Mucosa of rectum (tissue), 2 donors: ENCODE measurements at regions not wholly inside any gene's neighbourhood (a gene's known extent, or its start where the extent isn't known, plus 50 kb on each side); places are given as distances from the start of the nearest gene placed in this dataset.

Source experiments
- H3K27ac ChIP-seq, 2 donors: one replicate each; pipeline ENCODE4 v1.7.0; 2013; ENCODE audit warnings: inconsistent platforms in 2 of 2, low read depth in 2 of 2, low read length in 2 of 2
- H3K27me3 ChIP-seq, 2 donors: one replicate each; pipeline ENCODE4 v1.7.0; 2013; ENCODE audit warnings: low read length in 2 of 2; ENCODE audit not compliant: control insufficient read depth in 2 of 2, insufficient read depth in 2 of 2
- H3K36me3 ChIP-seq, 2 donors: one replicate each; pipeline ENCODE4 v1.7.0; 2013; ENCODE audit warnings: low read length in 2 of 2; ENCODE audit not compliant: control insufficient read depth in 2 of 2, insufficient read depth in 2 of 2
- H3K4me1 ChIP-seq, 2 donors: one replicate each; pipeline ENCODE4 v1.7.0; 2013; ENCODE audit warnings: low read length in 2 of 2, mild to moderate bottlenecking in 1 of 2; ENCODE audit not compliant: control insufficient read depth in 2 of 2, insufficient read depth in 2 of 2
- H3K4me3 ChIP-seq, 2 donors: one replicate each; pipeline ENCODE4 v1.7.0; 2013; ENCODE audit warnings: low read length in 2 of 2
- H3K9ac ChIP-seq, 2 donors: one replicate each; pipeline ENCODE4 v1.7.0; 2013; ENCODE audit warnings: low read length in 2 of 2, low read depth in 1 of 2, mild to moderate bottlenecking in 1 of 2
- H3K9me3 ChIP-seq, 2 donors: one replicate each; pipeline ENCODE4 v1.7.0; 2013; ENCODE audit warnings: low read length in 2 of 2; ENCODE audit not compliant: control insufficient read depth in 2 of 2
- donor health status: healthy.
- donor health status: Normal muscosa, but diverticular disease.

DNA sequence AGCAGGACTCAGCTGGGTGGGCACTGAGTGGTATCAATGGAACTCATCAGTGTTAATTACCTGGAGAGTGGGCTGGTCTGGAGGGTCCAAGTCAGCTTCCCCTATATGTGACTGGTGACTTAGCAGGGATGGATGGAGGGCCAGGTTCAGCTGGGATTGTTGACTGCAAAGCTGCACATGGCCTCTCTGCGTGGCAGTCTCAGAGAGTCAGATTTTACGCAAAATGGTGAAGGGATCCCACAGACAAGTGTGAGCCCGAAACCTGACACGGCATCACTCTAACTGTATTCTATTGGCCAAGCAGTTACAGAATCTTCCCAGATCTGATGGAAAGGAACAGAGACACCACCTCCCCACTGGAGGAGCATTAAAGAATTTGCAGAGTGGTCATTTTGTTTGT is 716.0 kb upstream of the TBX3 start:
- Histone ChIP-seq H3K4me3 (no peak overlapping the region), H3K27me3 (no peaks in the 10 kb centered on the region), H3K4me1 (no peaks in the 10 kb centered on the region), H3K36me3 (no peaks in the 10 kb centered on the region), H3K27ac (no peak overlapping the region), H3K9ac (no peak overlapping the region), H3K9me3 (peaks cover 0 to 2% of the 10 kb centered on the region in 2 donors)

DNA sequence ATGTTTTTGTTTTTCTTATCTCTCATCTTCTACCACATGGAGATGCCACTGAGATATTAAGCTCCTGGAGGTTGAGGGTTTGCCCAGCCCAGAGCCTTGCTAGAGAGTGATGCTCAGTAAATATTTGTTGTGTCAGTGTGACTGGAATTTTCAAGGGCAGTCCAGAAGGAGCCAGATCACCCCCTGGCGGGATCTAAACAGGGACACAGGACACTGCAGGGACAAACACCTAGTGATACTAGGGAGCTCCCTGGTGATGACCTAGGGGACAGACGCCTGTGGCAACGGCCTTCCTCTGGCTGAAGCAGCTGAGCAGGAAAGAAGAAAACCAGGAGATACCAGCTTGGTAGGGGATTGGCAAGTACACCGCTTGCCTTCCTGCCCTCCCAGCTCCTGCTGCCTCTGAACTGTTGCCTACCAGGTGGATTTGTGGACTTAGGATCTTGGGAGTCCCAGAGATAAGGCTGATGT is 714.4 kb upstream of the TBX3 start:
- Histone ChIP-seq H3K9me3 (peaks cover 0 to 2% of the 10 kb centered on the region in 2 donors), H3K27me3 (no peaks in the 10 kb centered on the region), H3K4me1 (no peaks in the 10 kb centered on the region), H3K36me3 (no peaks in the 10 kb centered on the region), H3K4me3 (no peak overlapping the region), H3K27ac (no peak overlapping the region), H3K9ac (no peak overlapping the region)

DNA sequence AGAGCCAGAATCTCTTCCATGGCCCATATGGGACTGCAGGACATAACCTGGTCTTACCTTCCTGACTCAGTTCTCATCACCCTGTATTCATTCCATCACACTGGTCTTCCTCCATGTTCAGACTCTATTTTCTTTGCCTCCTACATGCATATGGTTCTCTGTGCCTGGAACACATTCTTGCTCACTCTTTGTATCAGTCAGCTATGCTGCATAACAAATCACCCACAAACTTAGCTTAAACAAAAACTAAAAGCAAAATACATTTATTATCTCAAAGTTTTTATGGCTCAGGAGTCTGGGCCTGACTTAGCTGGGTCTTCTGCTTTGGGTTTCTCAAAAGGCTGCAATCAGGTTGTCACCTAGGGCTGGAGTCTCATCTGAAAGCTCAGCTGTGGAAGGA is 712.6 kb upstream of the TBX3 start:
- H3K27ac ChIP-seq = no peak overlapping the region
- no peaks in the 10 kb centered on the region for H3K4me1 ChIP-seq
- peaks cover 0 to 2% of the 10 kb centered on the region in 2 donors for H3K9me3 ChIP-seq
- H3K9ac ChIP-seq = no peak overlapping the region
- no peaks in the 10 kb centered on the region for H3K27me3 ChIP-seq
- H3K4me3 ChIP-seq = no peak overlapping the region
- no peaks in the 10 kb centered on the region for H3K36me3 ChIP-seq

DNA sequence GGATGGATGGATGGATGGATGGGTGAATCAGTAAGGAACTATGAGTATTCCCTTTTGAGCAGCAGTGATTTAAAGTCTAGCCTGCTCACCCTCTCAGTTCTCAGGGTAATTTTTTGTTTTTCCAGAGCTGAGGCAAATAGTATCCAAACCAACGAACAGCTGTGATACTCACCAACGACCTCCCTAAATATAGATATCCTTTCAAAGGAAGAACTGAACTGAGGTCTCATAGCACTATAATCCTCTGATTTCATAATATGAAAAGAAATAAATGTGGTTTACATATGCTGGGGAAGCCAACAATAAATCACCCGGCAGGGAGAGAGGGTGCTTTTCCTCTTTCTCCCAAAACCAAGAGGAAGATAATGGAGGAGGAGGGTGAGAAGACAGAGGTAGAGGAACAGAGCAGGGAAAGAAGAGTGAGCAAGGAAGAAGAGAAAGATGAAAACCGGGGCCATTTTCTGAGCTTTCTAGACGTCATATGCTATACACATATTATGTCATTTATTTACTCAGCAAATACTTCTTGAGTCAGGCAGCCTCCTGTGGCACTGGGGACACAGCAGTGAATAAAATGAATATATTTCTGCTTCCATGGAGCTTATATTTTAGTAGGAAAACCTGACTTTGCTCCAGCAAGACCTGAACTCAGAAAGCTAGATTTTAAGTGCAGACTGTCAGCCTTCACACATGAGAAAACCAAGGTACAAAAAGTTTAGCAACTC is 710.7 kb upstream of the TBX3 start:
- no peaks in the 10 kb centered on the region for H3K27me3 ChIP-seq
- no peaks in the 10 kb centered on the region for H3K36me3 ChIP-seq
- H3K9me3 ChIP-seq = peaks cover 0 to 2% of the 10 kb centered on the region in 2 donors

DNA sequence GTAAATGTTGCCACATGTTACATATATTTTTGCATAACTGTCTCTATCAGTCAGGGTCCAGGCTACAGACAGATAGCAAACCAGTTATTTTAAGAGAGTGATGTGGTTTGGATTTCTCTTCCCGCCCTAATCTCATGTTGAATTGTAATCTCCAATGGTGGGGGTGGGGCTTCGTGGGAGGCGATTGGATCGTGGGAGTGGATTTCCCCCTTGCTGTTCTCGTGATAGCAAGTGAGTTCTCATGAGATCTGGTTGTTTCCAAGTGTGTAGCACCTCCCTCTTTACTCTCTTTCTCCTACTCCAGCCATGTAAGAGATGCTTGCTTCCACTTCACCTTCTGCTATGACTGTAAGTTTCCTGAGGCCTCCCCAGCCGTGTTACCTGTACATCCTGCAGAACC is 704.2 kb upstream of the TBX3 start:
- no peak overlapping the region for H3K4me3 ChIP-seq
- no peaks in the 10 kb centered on the region for H3K4me1 ChIP-seq
- no peaks in the 10 kb centered on the region for H3K27me3 ChIP-seq
- no peaks in the 10 kb centered on the region for H3K9me3 ChIP-seq
- H3K27ac ChIP-seq = no peak overlapping the region
- no peaks in the 10 kb centered on the region for H3K36me3 ChIP-seq
- H3K9ac ChIP-seq = no peak overlapping the region

More for the DNA sequence above, 710.7 kb upstream of the TBX3 start:
- H3K27ac ChIP-seq = no peak overlapping the region
- H3K4me3 ChIP-seq = no peak overlapping the region
- H3K9ac ChIP-seq = no peak overlapping the region
- no peaks in the 10 kb centered on the region for H3K4me1 ChIP-seq

DNA sequence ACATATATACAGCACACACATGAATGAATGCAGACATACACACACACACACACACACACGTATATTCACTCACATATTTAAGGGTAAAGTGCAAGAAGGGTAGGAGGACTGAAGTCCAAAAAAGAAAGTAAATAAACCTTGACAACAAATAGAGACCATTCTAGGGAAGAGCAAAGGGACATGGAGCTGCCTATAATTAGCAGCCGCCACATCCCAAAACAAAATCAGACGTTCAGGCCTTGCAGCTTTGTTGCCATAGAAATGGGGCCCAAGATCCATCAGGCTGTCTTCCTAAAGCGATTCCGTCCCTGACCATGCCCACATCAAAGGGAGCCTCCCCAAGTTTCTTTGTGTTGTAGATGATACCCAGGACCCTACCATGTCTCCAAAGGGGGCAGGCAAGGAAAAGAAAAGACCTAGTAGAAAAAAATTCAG is 703.5 kb upstream of the TBX3 start:
- Histone ChIP-seq H3K4me1 (no peaks in the 10 kb centered on the region), H3K27ac (no peak overlapping the region), H3K4me3 (no peak overlapping the region), H3K9me3 (no peaks in the 10 kb centered on the region), H3K27me3 (no peaks in the 10 kb centered on the region), H3K9ac (no peak overlapping the region), H3K36me3 (no peaks in the 10 kb centered on the region)

DNA sequence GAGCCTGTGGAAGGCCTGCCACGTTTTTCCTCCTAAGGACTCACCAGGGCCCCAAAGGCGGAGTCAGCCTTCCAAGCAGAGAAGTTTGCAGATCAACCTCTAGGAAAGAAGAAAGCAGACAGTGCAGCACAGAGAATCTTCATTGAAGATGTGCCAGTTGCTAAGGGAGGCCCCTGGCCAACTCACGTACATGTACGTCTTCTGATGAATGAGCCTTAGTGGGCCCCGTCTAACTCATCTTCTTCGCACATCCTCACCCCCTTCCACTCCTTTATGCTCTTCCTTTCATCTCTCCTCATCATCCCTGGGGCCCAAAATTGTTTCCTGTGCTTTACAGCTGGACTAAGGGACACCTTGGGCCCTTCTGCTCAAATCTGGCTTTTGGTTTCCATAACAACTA is 703.0 kb upstream of the TBX3 start:
- no peaks in the 10 kb centered on the region for H3K9me3 ChIP-seq
- H3K4me1 ChIP-seq = no peaks in the 10 kb centered on the region
- H3K36me3 ChIP-seq = no peaks in the 10 kb centered on the region
- no peak overlapping the region for H3K9ac ChIP-seq
- no peak overlapping the region for H3K4me3 ChIP-seq
- no peaks in the 10 kb centered on the region for H3K27me3 ChIP-seq
- H3K27ac ChIP-seq = no peak overlapping the region

DNA sequence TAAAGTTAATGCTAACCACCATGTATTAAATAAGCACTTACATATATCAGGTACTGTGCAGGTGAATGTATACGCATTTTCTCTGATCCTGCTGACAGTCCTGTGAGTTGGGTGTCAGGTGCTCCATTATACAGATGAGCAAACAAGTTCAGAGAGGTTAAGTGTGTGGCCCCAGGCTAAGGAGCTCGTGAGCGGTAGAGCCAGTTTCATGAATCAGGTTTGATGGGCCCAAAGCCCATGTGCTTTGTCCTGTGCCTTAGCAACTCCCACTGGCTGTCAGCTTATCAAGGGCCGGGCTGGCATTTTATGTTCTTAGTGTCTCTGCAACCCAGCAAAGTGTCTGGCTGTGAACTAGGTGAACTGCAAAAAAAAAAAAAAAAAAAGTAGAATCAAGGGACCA is 701.2 kb upstream of the TBX3 start:
- H3K4me1 ChIP-seq = no peaks in the 10 kb centered on the region
- H3K4me3 ChIP-seq = no peak overlapping the region
- H3K9me3 ChIP-seq = no peaks in the 10 kb centered on the region
- no peak overlapping the region for H3K27ac ChIP-seq
- no peaks in the 10 kb centered on the region for H3K36me3 ChIP-seq
- no peaks in the 10 kb centered on the region for H3K27me3 ChIP-seq
- no peak overlapping the region for H3K9ac ChIP-seq

DNA sequence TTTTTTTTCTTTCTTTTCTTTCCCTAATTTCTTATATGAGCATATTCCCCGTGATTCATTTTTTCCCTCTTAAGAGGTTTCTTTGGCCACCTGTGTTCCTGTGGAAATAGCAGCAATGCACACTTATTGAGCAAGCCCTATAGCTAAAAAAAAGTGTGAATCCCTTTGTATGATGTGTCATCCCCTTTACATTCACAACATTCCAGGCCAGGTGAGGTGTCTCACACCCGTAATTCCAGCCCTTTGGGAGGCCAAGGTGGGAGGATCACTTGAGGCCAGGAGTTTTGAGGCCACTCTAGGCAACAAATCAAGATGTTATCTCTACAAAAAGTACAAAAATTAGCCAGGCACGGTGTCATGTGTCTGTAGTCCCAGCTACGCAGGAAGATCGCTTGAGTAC is 700.4 kb upstream of the TBX3 start:
- Histone ChIP-seq H3K4me1 (no peaks in the 10 kb centered on the region), H3K27me3 (no peaks in the 10 kb centered on the region), H3K9ac (no peak overlapping the region), H3K36me3 (no peaks in the 10 kb centered on the region), H3K4me3 (no peak overlapping the region), H3K27ac (no peak overlapping the region), H3K9me3 (no peaks in the 10 kb centered on the region)

DNA sequence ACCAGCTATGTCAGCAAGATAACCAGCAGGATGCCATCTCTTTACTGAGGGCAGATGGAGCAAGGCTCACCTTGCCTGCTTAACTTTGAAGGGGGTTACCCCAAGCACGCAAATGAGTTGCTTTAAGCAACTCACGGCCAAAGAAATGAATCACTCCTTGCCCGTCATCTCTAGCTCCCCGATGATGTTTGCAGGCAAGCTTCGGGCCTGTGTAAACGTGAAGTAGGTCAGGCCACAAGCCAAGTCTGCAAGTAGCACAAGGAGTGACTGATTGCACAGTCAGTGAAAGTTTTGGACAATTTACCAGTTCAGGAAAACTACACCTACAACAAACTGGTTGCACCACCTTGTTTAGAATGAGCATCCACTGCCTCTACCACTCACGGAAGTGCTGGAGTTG is 699.7 kb upstream of the TBX3 start:
- H3K36me3 ChIP-seq = no peaks in the 10 kb centered on the region
- H3K9me3 ChIP-seq = no peaks in the 10 kb centered on the region
- H3K4me1 ChIP-seq = no peaks in the 10 kb centered on the region
- H3K9ac ChIP-seq = no peak overlapping the region
- H3K4me3 ChIP-seq = no peak overlapping the region
- no peak overlapping the region for H3K27ac ChIP-seq
- no peaks in the 10 kb centered on the region for H3K27me3 ChIP-seq
